NCI-H510A (cell line): ENCODE measurements at regions not wholly inside any gene's neighbourhood (a gene's known extent, or its start where the extent isn't known, plus 50 kb on each side); places are given as distances from the start of the nearest gene placed in this dataset.

Experiments used
- DNase-seq: peaks from one replicate; lab custom pipeline; 2025; lab: John Stamatoyannopoulos, UW

DNA sequence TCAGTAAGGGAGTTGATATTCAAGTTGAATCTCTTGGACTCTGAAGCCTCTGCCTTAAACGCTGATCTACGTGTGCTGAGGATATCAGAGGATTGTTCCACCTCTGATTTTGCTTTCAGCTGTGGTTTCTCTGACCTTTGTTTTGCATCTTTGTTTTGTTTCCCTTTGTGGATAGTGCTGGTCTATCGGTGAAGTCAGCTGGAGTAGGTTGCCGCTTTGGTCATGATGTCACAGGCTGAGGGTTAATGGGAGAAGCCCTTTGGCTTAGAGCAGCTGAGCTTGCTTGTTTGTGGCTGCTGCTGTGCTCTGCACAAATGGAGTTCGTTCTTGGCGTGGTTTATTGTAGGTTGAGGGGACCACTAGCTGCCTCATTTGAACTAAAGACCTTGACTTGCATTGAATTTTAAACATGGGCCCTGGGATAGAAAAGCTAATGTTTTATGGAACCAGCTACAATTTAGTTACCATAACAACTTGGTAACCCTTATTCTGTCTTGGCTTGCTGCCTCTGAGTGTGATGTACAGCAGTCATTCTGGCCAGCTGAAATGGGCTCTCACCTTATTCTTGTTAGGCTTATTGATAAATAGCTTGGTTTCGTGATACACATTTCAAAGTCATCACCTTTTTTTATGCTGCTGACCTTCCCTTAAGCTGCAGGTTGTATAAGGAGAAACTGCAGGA lies 284.5 kb upstream of the E2F7 start:
- no peak for DNase-seq

GRCh38 chr12:77347017-77347416 lies 281.6 kb upstream of the E2F7 start:
- no peak for DNase-seq

DNA sequence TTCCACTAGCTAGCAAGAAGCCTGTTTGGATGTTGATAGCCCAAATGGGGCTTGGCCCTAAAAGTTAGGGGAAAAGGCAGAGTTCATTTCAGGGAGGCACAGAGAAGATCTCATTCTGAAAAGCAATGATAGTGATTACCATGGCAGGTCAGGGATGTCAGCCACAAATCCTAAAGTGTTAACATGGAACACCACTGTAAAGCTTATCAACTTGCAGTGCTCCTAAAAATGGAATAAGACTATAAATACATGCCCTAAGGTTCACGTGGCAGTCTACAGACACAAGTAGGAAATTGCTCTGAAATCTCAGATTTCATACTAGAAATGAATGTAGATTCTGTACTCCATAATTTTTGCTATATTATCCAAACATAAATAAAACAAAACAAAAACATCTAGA lies 280.0 kb upstream of the E2F7 start:
- no peak for DNase-seq

DNA sequence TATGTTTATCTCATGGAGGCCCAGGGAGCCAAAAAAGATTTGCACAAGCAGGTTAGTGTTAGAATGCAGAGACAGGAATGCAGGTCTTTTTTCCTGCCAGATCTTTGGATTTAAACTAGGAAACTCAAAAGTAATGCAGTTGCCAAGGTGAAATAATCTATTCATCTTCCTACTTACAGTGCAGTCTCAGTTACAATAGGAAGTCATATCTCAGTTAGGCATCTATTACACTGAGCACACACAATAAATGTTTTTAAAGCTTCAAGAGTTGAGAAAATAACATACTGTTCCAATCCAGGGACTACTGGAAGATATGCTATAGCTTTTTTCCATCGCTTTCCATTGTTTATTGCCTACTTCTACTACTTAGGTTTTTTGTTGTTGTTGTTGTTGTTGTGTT lies 279.3 kb upstream of the E2F7 start:
- no peak for DNase-seq

DNA sequence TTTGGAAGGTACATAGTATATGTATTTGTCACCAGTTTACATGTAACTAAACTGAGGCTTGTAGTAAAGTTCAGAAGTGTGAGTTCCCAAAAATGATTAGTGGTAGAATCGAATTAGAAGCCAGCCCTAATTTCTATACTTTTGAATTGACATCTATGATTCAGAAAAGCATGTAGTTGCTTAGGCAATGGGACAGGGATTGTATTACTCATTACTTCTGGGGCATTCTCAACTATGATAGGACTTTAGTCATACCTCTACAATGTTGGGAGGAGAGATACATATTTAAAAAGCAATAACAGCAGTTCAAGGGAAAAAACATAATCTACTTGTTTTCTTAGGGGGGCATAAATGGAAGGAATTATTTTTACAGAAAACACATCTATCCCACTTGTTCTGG lies 277.9 kb upstream of the E2F7 start:
- DNase-seq = no peak

GRCh38 chr12:77342253-77342652 lies 276.9 kb upstream of the E2F7 start:
- DNase-seq = no peak

- DNase-seq = no peak
Measured at GRCh38 chr12:77339610-77340009, 274.2 kb upstream of the E2F7 start.

- peak; percentile 24 for DNase-seq
Measured at GRCh38 chr12:77337362-77337761, 272.0 kb upstream of the E2F7 start.

- no peak for DNase-seq
Measured at GRCh38 chr12:77334806-77335205, 269.4 kb upstream of the E2F7 start.

- DNase-seq = no peak
Measured at GRCh38 chr12:77328326-77328725, 263.0 kb upstream of the E2F7 start.

GRCh38 chr12:77325511-77326236 lies 260.3 kb upstream of the E2F7 start:
- DNase-seq = no peak

DNA sequence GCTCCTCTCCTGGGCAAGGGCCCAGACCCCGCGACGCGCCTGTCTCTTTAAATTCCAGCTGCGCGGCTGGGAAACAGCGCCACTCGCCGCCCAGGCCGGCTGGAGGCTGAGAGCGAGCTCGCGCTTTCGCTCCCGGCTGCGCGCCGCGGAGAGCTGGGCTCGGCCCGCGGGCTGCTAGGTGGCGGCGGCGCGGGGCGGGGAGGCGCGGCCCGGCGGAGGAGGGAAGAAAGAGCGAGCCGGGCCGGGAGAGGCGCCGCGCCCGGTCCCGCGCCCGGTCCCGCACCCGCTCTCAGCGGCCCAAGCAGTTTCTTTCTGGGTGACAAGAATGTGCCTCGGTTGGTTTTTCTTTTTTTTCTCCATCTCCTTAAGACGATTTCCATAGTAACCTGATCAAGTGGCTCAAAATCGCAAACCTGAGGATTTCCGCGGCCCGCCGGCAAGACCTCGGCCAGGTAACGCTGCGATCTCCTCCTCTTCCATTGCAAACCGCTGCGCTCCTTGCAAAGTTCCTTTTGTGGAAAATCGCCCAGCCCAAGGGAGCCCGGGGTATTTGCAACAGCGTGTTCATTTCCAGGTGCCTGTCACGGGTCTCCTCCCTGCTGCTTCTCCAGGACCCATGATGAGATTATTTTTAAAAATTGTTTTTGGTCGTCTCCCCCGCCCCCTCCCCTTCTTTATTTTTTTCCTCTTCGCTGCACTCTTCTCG lies 259.5 kb upstream of the E2F7 start:
- DNase-seq = peak; percentile 72

DNA sequence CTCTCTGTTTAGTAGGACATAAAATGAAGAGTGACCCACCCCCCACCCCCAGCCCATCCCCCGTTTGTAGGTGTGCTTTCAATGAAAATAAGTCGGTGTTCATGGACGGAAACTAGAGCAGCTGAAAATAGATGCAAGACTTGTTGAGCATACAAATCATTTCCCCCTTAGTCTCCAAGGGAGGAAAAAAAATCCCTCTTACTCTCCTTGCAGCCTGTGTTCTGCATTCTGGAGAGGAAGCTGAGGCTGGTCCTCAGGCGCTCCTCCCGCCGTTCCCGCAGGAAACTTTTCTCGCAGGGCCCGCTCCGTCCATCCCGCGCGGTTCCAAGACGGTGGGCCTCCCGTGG lies 259.0 kb upstream of the E2F7 start:
- DNase-seq = no peak

DNA sequence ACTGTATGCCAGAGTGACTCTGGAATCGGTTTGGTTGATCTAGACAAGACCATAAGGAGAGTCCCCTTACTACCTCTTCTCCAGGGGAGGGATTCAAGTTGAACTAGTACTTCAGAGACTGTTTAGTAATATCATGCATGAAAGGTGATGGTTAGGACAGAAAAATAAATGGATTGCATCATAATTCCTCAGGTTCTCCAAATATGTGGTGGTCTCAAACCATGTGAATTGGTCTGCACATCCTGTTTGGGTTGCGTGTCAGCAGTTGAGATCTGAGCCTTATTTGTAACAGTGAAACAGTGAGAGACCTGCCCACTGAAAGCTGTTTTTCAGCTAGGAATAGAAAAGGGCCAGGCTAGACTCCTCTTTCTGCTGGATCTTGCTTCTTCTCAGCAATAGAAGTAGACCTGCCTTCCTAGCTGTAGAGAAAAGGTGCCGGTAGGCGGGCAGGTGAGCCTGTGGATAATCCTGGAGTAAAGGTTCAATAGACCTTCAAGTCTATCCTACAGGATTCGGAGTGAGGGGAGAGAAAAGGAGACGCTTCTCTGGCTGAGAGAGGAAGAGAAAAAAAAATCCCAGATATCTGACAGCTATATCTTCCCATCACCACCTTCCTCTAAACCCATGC lies 258.5 kb upstream of the E2F7 start:
- no peak for DNase-seq

- no peak for DNase-seq
Measured at GRCh38 chr12:77319166-77319565, 253.8 kb upstream of the E2F7 start.

GRCh38 chr12:77315407-77315806 lies 250.0 kb upstream of the E2F7 start:
- no peak for DNase-seq

DNA sequence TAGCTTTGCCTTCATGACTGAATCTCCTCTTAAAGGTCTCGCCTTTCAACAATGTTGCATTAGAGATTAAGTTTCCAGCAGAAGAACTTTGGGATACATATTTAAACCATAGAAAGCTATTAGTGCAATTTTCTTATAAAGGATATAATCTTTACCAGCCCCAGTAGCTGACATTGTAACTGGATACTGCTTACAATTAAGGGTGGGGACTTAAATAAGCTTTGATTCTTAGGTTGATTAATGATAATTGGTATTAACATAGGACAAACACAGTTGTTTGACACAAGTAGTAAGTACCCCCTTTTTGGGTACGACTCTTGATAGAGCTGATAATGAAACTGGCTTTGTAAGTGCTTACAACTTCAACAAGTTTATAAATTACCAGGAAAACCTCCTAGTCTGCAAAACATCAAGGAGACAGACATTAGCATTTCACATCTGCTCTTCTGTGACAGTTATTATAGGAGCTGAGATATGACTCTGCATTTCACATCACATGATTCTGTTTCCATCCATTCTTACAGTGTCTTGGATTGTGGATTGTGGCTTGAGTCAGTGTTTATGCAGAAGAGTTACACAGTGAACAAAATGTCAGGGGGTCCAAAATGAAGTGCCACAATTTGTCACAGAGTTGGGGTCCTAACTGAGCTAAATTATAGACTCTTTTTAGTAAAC lies 249.1 kb upstream of the E2F7 start:
- no peak for DNase-seq

DNA sequence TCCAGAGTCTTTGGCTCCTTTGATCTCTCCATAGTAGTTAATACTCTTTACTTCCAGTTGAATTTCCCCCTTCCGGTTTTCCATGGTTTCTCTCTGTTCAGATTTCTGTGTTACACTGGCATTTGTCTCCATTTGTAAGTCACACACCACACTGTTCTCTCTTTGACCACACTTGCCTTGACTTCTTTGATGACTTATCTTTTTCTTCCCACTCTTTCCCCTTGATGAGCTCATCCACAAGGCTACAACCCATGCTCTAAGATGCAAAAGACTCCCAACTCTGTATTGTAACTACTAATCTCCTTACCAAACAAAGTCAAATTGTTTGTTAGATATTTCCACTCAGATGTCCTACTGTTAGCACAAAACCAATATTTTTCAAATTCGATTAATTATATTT lies 242.7 kb upstream of the E2F7 start:
- no peak for DNase-seq

GRCh38 chr12:77300811-77301210 lies 235.4 kb upstream of the E2F7 start:
- no peak for DNase-seq

DNA sequence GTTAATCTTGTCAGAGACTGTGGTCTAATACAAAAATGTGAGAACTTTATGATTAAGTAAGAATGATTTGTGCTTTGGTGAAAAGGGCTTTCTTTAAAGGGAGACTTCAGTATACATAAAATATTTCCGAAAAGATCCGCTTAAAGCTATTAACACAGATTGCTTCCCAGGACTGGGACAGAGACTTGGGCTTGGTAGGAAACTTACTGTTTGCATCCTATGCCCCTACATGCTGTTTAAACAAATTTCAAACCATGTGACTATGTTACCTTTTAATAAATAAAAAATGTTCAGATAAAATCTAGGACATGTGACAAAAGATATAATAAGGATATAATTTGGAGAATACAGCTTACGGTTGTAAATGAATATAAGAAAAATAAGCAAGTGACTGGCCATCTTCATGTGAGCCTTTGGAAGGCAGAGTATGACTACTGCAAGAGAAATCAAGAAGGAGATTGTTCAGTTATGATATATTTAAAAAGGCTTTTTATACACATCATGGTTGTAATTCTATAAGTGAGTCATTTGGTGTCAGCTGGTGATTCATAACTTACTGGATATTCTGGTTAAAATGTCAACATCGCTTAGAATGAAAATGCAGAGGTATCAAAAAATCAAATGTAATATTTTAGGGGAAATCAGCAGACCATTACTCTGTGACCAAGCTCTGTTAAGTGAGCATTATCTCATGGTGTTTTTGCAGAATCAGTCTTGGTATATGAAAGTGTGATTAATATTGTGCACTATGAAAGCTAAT lies 234.7 kb upstream of the E2F7 start:
- DNase-seq = no peak

DNA sequence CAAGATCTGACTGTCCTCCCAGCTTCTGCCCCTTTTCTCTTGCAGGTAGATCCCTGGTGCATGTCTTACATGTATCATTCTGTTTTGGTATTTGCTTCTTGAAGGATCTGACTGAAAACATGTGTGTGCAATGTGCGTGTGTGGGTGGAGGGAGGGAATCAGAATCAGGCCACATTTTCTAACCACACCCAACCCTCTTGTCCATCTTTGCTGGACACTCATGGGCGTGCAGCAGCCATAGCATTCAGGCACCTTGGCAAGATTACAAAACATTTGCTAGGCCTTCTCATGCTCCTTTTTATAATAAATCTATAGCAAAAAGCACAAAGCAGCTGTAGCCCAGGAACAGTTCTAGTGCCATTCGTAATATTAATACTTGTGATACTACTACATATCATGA lies 233.6 kb upstream of the E2F7 start:
- no peak for DNase-seq

- no peak for DNase-seq
Measured at GRCh38 chr12:77294016-77294415, 228.6 kb upstream of the E2F7 start.
